HepG2 (cell line): ENCODE measurements at regions not wholly inside any gene's neighbourhood (a gene's known extent, or its start where the extent isn't known, plus 50 kb on each side); places are given as distances from the start of the nearest gene placed in this dataset.

ENCODE experiments used
- ATRX ChIP-seq: sonication (generic); formaldehyde crosslinking; IDR thresholded peaks from 2 replicates; pipeline ENCODE4 v1.4.0; 2020; ENCODE audit warnings: missing genetic modification reagents, borderline replicate concordance
- CCDC6 ChIP-seq: sonication (generic); formaldehyde crosslinking; IDR thresholded peaks from 2 replicates; pipeline ENCODE4 v1.8.1; 2022; ENCODE audit warnings: mild to moderate bottlenecking, missing genetic modification reagents, moderate library complexity
- HDAC2 ChIP-seq: sonication (generic); formaldehyde crosslinking; IDR thresholded peaks from 2 replicates; pipeline ENCODE4 v1.4.0; 2020; ENCODE audit warnings: missing genetic modification reagents
- HES4 ChIP-seq: sonication (generic); formaldehyde crosslinking; IDR thresholded peaks from 2 replicates; pipeline ENCODE4 v1.9.0; 2021; ENCODE audit warnings: mild to moderate bottlenecking, missing genetic modification reagents, borderline replicate concordance
- HMGXB4 ChIP-seq, 2 experiments: sonication (generic) in 1 of 2; formaldehyde crosslinking in 1 of 2; IDR thresholded peaks; 2 replicates each; pipeline versions ENCODE4 v1.4.0 to v1.6.1; 2018 to 2020; ENCODE audit warnings: missing genetic modification reagents in 2 of 2, borderline replicate concordance in 1 of 2, low read depth in 1 of 2, mild to moderate bottlenecking in 1 of 2, missing biosample characterization in 1 of 2
- NAIF1 ChIP-seq: sonication (generic); formaldehyde crosslinking; IDR thresholded peaks from 2 replicates; pipeline ENCODE4 v1.5.0; 2020; ENCODE audit warnings: mild to moderate bottlenecking, missing genetic modification reagents, borderline replicate concordance
- TP53 ChIP-seq: sonication (generic); formaldehyde crosslinking; conservative IDR thresholded peaks from 2 replicates; pipeline ENCODE4 v1.4.0; 2020; ENCODE audit warnings: missing genetic modification reagents
- WIZ ChIP-seq: sonication (generic); formaldehyde crosslinking; IDR thresholded peaks from 2 replicates; pipeline ENCODE4 v1.5.1; 2020; ENCODE audit warnings: mild to moderate bottlenecking, missing genetic modification reagents
- ZNF224 ChIP-seq: sonication (generic); formaldehyde crosslinking; IDR thresholded peaks from 2 replicates; pipeline ENCODE4 v1.5.0; 2020; ENCODE audit warnings: mild to moderate bottlenecking, missing genetic modification reagents
- ZNF232 ChIP-seq: sonication (generic); formaldehyde crosslinking; IDR thresholded peaks from 2 replicates; pipeline ENCODE4 v1.4.0; 2020; ENCODE audit warnings: missing genetic modification reagents, borderline replicate concordance
- ZNF326 ChIP-seq: sonication (generic); formaldehyde crosslinking; IDR thresholded peaks from 2 replicates; pipeline ENCODE4 v1.4.0; 2020; ENCODE audit warnings: missing genetic modification reagents, borderline replicate concordance
- ZNF44 ChIP-seq: sonication (generic); formaldehyde crosslinking; IDR thresholded peaks from 2 replicates; pipeline ENCODE4 v1.5.1; 2020; ENCODE audit warnings: mild to moderate bottlenecking, missing genetic modification reagents
- ZNF615 ChIP-seq: sonication (generic); formaldehyde crosslinking; IDR thresholded peaks from 2 replicates; pipeline ENCODE4 v1.5.0; 2020; ENCODE audit warnings: mild to moderate bottlenecking, missing genetic modification reagents, borderline replicate concordance
- ZNF784 ChIP-seq: sonication (generic); formaldehyde crosslinking; IDR thresholded peaks from 2 replicates; pipeline ENCODE4 v1.5.1; 2020; ENCODE audit warnings: missing genetic modification reagents, mild to moderate bottlenecking, borderline replicate concordance
- ZNF816 ChIP-seq: sonication (generic); formaldehyde crosslinking; IDR thresholded peaks from 2 replicates; pipeline ENCODE4 v1.8.0; 2022; ENCODE audit warnings: missing genetic modification reagents, mild to moderate bottlenecking, borderline replicate concordance
- ZSCAN9 ChIP-seq: IDR thresholded peaks from 2 replicates; pipeline ENCODE4 v1.6.1; 2016; ENCODE audit warnings: borderline replicate concordance
- TF ChIP-seq, protein P1 (sequence below): sonication (generic); formaldehyde crosslinking; IDR thresholded peaks from 2 replicates; pipeline ENCODE4 v1.4.0; 2020; ENCODE audit warnings: missing genetic modification reagents
- TF ChIP-seq, protein P2 (sequence below): fragments of 450-650 bp; IDR thresholded peaks from 2 replicates; pipeline ENCODE4 v1.6.1; 2017; ENCODE audit warnings: mild to moderate bottlenecking
- TF ChIP-seq, protein P3 (sequence below): IDR thresholded peaks from 2 replicates; pipeline ENCODE4 v1.4.0; 2020; ENCODE audit warnings: mild to moderate bottlenecking, missing genetic modification reagents

DNA sequence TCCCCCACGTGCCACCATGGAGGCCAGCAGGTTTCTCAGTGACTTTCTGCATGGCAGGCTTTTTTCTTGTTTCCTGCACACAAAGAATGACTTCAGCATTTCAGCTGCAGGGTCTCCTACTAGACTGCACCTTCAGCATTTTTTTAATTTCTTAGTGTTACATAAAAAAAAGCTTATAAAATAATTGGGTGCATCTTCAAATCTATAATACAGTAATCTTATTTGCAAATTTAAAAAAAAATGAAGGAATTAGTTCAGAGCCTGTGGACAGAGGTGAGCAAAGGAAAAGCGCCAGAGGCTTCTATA, 57.6 kb downstream of the FAM50B start (continued):
- TF ChIP-seq ZNF615 (CRISPR knock-in tag) (no peak), HES4 (CRISPR knock-in tag) (no peak), ZNF326 (CRISPR knock-in tag) (no peak), ZNF784 (CRISPR knock-in tag) (no peak), ATRX (no peak), HMGXB4 (CRISPR knock-in tag; IDR thresholded peaks at IDR 0.05; ENCODE audit: borderline replicate concordance in 1 of 2, low read depth in 1 of 2) (no peak), ZNF224 (CRISPR knock-in tag) (peak; percentile 64; the same call in 1 of the 2 replicates), ZNF44 (CRISPR knock-in tag) (no peak), WIZ (peak; percentile 70; the same call in 1 of the 2 replicates), ZNF816 (CRISPR knock-in tag) (0 out of 2 replicates have a peak, but pooled peaks have one; percentile 57), ZSCAN9 (CRISPR knock-in tag) (no peak), HDAC2 (CRISPR knock-in tag) (no peak), ZNF232 (CRISPR knock-in tag) (peak; percentile 5; the same call in 1 of the 2 replicates), NAIF1 (CRISPR knock-in tag) (0 out of 2 replicates have a peak, but pooled peaks have one; percentile 44), TP53 (CRISPR knock-in tag) (peak; percentile 48; the same call in 1 of the 2 replicates), CCDC6 (CRISPR knock-in tag) (no peak)
- TF ChIP-seq, protein P1, sequence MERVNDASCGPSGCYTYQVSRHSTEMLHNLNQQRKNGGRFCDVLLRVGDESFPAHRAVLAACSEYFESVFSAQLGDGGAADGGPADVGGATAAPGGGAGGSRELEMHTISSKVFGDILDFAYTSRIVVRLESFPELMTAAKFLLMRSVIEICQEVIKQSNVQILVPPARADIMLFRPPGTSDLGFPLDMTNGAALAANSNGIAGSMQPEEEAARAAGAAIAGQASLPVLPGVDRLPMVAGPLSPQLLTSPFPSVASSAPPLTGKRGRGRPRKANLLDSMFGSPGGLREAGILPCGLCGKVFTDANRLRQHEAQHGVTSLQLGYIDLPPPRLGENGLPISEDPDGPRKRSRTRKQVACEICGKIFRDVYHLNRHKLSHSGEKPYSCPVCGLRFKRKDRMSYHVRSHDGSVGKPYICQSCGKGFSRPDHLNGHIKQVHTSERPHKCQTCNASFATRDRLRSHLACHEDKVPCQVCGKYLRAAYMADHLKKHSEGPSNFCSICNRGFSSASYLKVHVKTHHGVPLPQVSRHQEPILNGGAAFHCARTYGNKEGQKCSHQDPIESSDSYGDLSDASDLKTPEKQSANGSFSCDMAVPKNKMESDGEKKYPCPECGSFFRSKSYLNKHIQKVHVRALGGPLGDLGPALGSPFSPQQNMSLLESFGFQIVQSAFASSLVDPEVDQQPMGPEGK (CRISPR knock-in tag) = no peak
- TF ChIP-seq, protein P2, sequence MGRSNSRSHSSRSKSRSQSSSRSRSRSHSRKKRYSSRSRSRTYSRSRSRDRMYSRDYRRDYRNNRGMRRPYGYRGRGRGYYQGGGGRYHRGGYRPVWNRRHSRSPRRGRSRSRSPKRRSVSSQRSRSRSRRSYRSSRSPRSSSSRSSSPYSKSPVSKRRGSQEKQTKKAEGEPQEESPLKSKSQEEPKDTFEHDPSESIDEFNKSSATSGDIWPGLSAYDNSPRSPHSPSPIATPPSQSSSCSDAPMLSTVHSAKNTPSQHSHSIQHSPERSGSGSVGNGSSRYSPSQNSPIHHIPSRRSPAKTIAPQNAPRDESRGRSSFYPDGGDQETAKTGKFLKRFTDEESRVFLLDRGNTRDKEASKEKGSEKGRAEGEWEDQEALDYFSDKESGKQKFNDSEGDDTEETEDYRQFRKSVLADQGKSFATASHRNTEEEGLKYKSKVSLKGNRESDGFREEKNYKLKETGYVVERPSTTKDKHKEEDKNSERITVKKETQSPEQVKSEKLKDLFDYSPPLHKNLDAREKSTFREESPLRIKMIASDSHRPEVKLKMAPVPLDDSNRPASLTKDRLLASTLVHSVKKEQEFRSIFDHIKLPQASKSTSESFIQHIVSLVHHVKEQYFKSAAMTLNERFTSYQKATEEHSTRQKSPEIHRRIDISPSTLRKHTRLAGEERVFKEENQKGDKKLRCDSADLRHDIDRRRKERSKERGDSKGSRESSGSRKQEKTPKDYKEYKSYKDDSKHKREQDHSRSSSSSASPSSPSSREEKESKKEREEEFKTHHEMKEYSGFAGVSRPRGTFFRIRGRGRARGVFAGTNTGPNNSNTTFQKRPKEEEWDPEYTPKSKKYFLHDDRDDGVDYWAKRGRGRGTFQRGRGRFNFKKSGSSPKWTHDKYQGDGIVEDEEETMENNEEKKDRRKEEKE = no peak
- TF ChIP-seq, protein P3, sequence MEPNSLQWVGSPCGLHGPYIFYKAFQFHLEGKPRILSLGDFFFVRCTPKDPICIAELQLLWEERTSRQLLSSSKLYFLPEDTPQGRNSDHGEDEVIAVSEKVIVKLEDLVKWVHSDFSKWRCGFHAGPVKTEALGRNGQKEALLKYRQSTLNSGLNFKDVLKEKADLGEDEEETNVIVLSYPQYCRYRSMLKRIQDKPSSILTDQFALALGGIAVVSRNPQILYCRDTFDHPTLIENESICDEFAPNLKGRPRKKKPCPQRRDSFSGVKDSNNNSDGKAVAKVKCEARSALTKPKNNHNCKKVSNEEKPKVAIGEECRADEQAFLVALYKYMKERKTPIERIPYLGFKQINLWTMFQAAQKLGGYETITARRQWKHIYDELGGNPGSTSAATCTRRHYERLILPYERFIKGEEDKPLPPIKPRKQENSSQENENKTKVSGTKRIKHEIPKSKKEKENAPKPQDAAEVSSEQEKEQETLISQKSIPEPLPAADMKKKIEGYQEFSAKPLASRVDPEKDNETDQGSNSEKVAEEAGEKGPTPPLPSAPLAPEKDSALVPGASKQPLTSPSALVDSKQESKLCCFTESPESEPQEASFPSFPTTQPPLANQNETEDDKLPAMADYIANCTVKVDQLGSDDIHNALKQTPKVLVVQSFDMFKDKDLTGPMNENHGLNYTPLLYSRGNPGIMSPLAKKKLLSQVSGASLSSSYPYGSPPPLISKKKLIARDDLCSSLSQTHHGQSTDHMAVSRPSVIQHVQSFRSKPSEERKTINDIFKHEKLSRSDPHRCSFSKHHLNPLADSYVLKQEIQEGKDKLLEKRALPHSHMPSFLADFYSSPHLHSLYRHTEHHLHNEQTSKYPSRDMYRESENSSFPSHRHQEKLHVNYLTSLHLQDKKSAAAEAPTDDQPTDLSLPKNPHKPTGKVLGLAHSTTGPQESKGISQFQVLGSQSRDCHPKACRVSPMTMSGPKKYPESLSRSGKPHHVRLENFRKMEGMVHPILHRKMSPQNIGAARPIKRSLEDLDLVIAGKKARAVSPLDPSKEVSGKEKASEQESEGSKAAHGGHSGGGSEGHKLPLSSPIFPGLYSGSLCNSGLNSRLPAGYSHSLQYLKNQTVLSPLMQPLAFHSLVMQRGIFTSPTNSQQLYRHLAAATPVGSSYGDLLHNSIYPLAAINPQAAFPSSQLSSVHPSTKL (CRISPR knock-in tag) = no peak; the same call in 1 of the 2 replicates
